ENCODE measurements at regions not wholly inside any gene's neighbourhood (a gene's known extent, or its start where the extent isn't known, plus 50 kb on each side); places are given as distances from the start of the nearest gene placed in this dataset.
"Not testable (repeated sequence)": the region's sequence is repeated elsewhere in the genome, so short reads cannot be mapped to it uniquely, and the experiment has no call there.

- DNase-seq, result no peak
These were observed 191.4 kb downstream of the TENT5A start for GRCh38 chr6:81561071-81561564.

- DNase-seq, result no peak
These were observed 194.7 kb downstream of the TENT5A start for GRCh38 chr6:81557811-81558210.

- DNase-seq, result no peak
These were observed 195.9 kb downstream of the TENT5A start for GRCh38 chr6:81556551-81556950.

- no peak for DNase-seq
These were observed 199.3 kb downstream of the TENT5A start for GRCh38 chr6:81553216-81553615.

- no peak for DNase-seq
These were observed 199.8 kb downstream of the TENT5A start for GRCh38 chr6:81552644-81553043.

- DNase-seq, result no peak
These were observed 205.3 kb downstream of the TENT5A start for GRCh38 chr6:81547149-81547548.

GRCh38 chr6:81534934-81535465 is 217.5 kb downstream of the TENT5A start:
- DNase-seq, result no peak

GRCh38 chr6:81531869-81532561 is 220.5 kb downstream of the TENT5A start:
- no peak for DNase-seq

- no peak for DNase-seq
These were observed 235.0 kb downstream of the TENT5A start for GRCh38 chr6:81517455-81517854.

GRCh38 chr6:81515562-81516453 is 236.7 kb downstream of the TENT5A start:
- DNase-seq, result no peak

- DNase-seq, result not testable (repeated sequence)
These were observed 238.3 kb downstream of the TENT5A start for GRCh38 chr6:81514195-81514594.

GRCh38 chr6:81511423-81511822 is 241.1 kb downstream of the TENT5A start:
- no peak for DNase-seq

- DNase-seq, result no peak
These were observed 256.5 kb downstream of the TENT5A start for GRCh38 chr6:81495999-81496398.

- DNase-seq, result no peak
These were observed 260.9 kb downstream of the TENT5A start for GRCh38 chr6:81491454-81492101.

GRCh38 chr6:81487489-81487888 is 265.0 kb downstream of the TENT5A start:
- peak; percentile 68 for DNase-seq

- no peak for DNase-seq
These were observed 266.2 kb downstream of the TENT5A start for GRCh38 chr6:81486234-81486633.

GRCh38 chr6:81485395-81485794 is 267.1 kb downstream of the TENT5A start:
- no peak for DNase-seq

GRCh38 chr6:81484251-81484650 is 268.2 kb downstream of the TENT5A start:
- no peak for DNase-seq

GRCh38 chr6:81480139-81480538 is 272.3 kb downstream of the TENT5A start:
- DNase-seq, result no peak

- no peak for DNase-seq
These were observed 275.6 kb downstream of the TENT5A start for GRCh38 chr6:81476881-81477280.

- no peak for DNase-seq
These were observed 276.8 kb downstream of the TENT5A start for GRCh38 chr6:81475646-81476045.

GRCh38 chr6:81465859-81466258 is 286.6 kb downstream of the TENT5A start:
- DNase-seq, result peak; percentile 73

- no peak for DNase-seq
These were observed 296.1 kb downstream of the TENT5A start for GRCh38 chr6:81456416-81456815.

All from OCI-M1 (cell line).